Stomach smooth muscle (tissue), 2 donors: ENCODE measurements at regions not wholly inside any gene's neighbourhood (a gene's known extent, or its start where the extent isn't known, plus 50 kb on each side); places are given as distances from the start of the nearest gene placed in this dataset.
"Not testable (repeated sequence)": the region's sequence is repeated elsewhere in the genome, so short reads cannot be mapped to it uniquely, and the experiment has no call there.

ENCODE experiments used
- H3K27ac ChIP-seq: one replicate; pipeline ENCODE4 v1.7.0; 2013; ENCODE audit warnings: mild to moderate bottlenecking, low read length, inconsistent platforms
- H3K27me3 ChIP-seq, 2 donors: one replicate each; pipeline ENCODE4 v1.7.0; 2013; ENCODE audit warnings: low read length in 2 of 2; ENCODE audit not compliant: insufficient read depth in 2 of 2, control insufficient read depth in 1 of 2
- H3K36me3 ChIP-seq, 2 donors: one replicate each; pipeline ENCODE4 v1.7.0; 2013; ENCODE audit warnings: low read length in 2 of 2; ENCODE audit not compliant: control insufficient read depth in 2 of 2, insufficient read depth in 2 of 2
- H3K4me1 ChIP-seq: one replicate; pipeline ENCODE4 v1.7.0; 2013; ENCODE audit warnings: low read length; ENCODE audit not compliant: control insufficient read depth, insufficient read depth
- H3K4me3 ChIP-seq, 2 donors: one replicate each; pipeline ENCODE4 v1.7.0; 2013; ENCODE audit warnings: low read length in 2 of 2
- H3K9ac ChIP-seq, 2 donors: one replicate each; pipeline ENCODE4 v1.7.0; 2013; ENCODE audit warnings: low read length in 2 of 2, mild to moderate bottlenecking in 1 of 2
- H3K9me3 ChIP-seq, 2 donors: one replicate each; pipeline ENCODE4 v1.7.0; 2013; ENCODE audit warnings: low read length in 2 of 2; ENCODE audit not compliant: control insufficient read depth in 2 of 2
- donor health status: healthy.
- donor health status: Pancreatic carcinoma.

GRCh38 chr6:103101267-103101666 lies 1707.8 kb downstream of the GRIK2 start:
- no peak overlapping the region for H3K27ac ChIP-seq
- H3K4me3 ChIP-seq, result no peak overlapping the region
- no peak overlapping the region for H3K9ac ChIP-seq
- H3K36me3 ChIP-seq, result no peaks in the 10 kb centered on the region
- H3K27me3 ChIP-seq, result no peaks in the 10 kb centered on the region
- no peaks in the 10 kb centered on the region for H3K4me1 ChIP-seq
- H3K9me3 ChIP-seq, result no peaks in the 10 kb centered on the region

DNA sequence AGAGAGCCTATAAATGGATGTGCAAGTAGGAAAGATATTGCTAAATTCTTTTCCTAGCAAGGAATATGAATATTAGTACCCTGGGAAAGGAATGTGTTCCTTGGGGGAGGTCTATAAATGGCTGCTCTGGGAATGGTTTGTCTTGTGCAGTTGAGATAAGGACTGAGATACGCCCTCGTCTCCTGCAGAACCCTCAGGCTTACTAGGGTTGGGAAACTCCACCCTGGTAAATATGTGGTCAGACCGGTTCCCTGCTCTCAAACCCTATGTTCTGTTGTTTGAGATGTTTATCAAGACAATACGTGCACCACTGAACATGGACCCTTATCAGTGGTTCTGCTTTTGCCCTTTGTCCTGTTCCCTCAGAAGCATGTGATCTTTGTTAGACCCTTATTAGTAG lies 1698.9 kb downstream of the GRIK2 start:
- not testable (repeated sequence) for H3K9ac ChIP-seq, H3K4me3 ChIP-seq, H3K27ac ChIP-seq, H3K27me3 ChIP-seq, H3K9me3 ChIP-seq, H3K4me1 ChIP-seq, H3K36me3 ChIP-seq

DNA sequence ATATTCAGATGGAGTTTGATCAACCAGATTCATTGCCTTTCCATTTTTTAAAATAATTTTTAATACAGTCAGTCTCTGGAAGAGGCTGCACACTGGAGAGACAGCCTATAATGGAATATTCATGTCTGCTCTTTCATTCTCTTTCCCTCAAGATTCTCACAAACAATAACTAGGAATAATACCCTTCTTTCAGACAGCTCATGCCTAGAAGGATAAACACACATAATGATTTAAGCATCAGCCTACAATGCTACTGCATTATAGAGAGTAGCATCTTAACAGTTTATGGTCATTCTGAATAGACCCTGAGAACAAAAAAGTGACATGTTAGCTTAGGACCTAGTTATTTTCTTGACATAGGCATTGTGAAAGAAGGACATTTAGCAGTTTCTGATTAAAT lies 1692.3 kb downstream of the GRIK2 start:
- no peaks in the 10 kb centered on the region for H3K36me3 ChIP-seq
- no peaks in the 10 kb centered on the region for H3K9me3 ChIP-seq
- no peak overlapping the region for H3K4me3 ChIP-seq
- no peaks in the 10 kb centered on the region for H3K27me3 ChIP-seq
- H3K27ac ChIP-seq, result no peak overlapping the region
- H3K9ac ChIP-seq, result no peak overlapping the region
- H3K4me1 ChIP-seq, result no peaks in the 10 kb centered on the region

- H3K27ac ChIP-seq, result no peak overlapping the region
- no peaks in the 10 kb centered on the region for H3K9me3 ChIP-seq
- H3K27me3 ChIP-seq, result no peaks in the 10 kb centered on the region
- H3K4me3 ChIP-seq, result no peak overlapping the region
- no peaks in the 10 kb centered on the region for H3K36me3 ChIP-seq
- H3K4me1 ChIP-seq, result no peaks in the 10 kb centered on the region
- H3K9ac ChIP-seq, result no peak overlapping the region
Measured at GRCh38 chr6:103081876-103082630, 1688.5 kb downstream of the GRIK2 start.

GRCh38 chr6:103081126-103081525 lies 1687.6 kb downstream of the GRIK2 start:
- no peaks in the 10 kb centered on the region for H3K9me3 ChIP-seq
- no peaks in the 10 kb centered on the region for H3K36me3 ChIP-seq
- H3K4me3 ChIP-seq, result no peak overlapping the region
- H3K27ac ChIP-seq, result no peak overlapping the region
- H3K9ac ChIP-seq, result no peak overlapping the region
- H3K4me1 ChIP-seq, result no peaks in the 10 kb centered on the region
- H3K27me3 ChIP-seq, result no peaks in the 10 kb centered on the region

- Histone ChIP-seq H3K36me3 (no peaks in the 10 kb centered on the region), H3K27me3 (no peaks in the 10 kb centered on the region), H3K9ac (no peak overlapping the region), H3K4me3 (no peak overlapping the region), H3K27ac (no peak overlapping the region), H3K4me1 (no peaks in the 10 kb centered on the region), H3K9me3 (no peaks in the 10 kb centered on the region)
Measured at GRCh38 chr6:103080497-103080896, 1687.0 kb downstream of the GRIK2 start.

DNA sequence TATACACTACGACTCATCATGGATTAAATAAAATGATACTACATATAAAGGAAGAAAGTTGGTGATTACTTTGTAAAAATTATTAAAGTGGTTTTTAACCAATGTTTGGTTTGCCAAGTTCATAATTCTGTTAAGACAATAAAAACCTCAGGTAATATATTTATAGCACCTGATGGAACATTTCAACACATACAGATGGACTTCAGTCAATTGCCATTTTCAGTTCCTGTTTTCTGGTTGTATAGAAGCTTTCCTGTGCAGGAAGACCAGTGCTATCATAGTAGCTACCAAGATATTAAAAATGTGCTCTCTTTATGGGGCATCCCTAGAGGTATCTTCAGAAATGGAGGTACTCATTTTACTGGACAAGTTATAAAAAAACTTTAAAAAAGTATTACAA lies 1686.4 kb downstream of the GRIK2 start:
- Histone ChIP-seq H3K4me3 (no peak overlapping the region), H3K27me3 (no peaks in the 10 kb centered on the region), H3K27ac (no peak overlapping the region), H3K36me3 (no peaks in the 10 kb centered on the region), H3K4me1 (no peaks in the 10 kb centered on the region), H3K9me3 (no peaks in the 10 kb centered on the region), H3K9ac (no peak overlapping the region)

DNA sequence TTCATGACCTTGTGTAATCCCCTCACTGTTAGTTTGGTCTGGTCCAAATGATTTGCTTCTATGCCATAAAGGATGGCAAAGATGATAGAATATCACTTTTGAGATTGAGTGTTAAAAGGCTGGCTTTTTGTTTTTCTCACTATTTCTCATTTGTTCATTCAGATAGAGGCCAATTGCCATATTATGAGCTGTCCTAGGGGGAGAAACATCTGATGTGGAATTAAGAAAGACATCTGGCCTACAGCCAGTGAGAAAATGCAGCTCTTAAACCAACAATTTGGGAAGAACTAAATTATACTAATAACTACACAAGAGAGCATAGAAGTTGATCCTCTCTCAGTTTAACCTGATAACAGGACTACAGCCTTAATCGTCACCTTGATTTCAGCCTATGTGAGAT lies 1668.6 kb downstream of the GRIK2 start:
- no peak overlapping the region for H3K4me3 ChIP-seq
- H3K4me1 ChIP-seq, result no peaks in the 10 kb centered on the region
- H3K27ac ChIP-seq, result no peak overlapping the region
- H3K36me3 ChIP-seq, result no peaks in the 10 kb centered on the region
- H3K9ac ChIP-seq, result no peak overlapping the region
- H3K27me3 ChIP-seq, result no peaks in the 10 kb centered on the region
- H3K9me3 ChIP-seq, result peaks cover 0 to 2% of the 10 kb centered on the region in 2 donors

GRCh38 chr6:103047567-103047966 lies 1654.1 kb downstream of the GRIK2 start:
- H3K27me3 ChIP-seq, result no peaks in the 10 kb centered on the region
- no peak overlapping the region for H3K27ac ChIP-seq
- H3K4me1 ChIP-seq, result no peaks in the 10 kb centered on the region
- no peak overlapping the region for H3K9ac ChIP-seq
- no peak overlapping the region for H3K4me3 ChIP-seq
- no peaks in the 10 kb centered on the region for H3K36me3 ChIP-seq
- no peaks in the 10 kb centered on the region for H3K9me3 ChIP-seq

DNA sequence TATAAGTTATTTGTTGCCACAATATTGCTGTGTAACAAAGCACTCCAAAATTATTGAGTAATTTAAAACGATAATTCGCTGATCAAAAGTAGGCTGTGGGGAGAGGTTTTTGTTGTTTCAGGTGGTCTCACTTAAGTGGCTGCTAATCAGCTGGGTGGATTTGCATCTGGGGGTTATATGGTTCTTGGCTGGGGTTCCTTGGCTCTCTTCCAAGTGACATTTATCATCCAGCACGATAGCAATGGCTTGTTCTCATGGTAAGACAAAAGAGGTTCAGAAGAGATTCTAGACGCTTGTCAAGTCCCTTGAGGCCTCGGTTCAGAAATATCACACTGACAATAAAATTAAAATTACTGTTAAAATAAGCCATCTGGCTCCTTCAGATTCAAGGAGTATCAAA lies 1648.8 kb downstream of the GRIK2 start:
- Histone ChIP-seq H3K36me3 (no peaks in the 10 kb centered on the region), H3K9ac (no peak overlapping the region), H3K27ac (no peak overlapping the region), H3K4me3 (no peak overlapping the region), H3K27me3 (no peaks in the 10 kb centered on the region), H3K4me1 (no peaks in the 10 kb centered on the region), H3K9me3 (no peaks in the 10 kb centered on the region)

DNA sequence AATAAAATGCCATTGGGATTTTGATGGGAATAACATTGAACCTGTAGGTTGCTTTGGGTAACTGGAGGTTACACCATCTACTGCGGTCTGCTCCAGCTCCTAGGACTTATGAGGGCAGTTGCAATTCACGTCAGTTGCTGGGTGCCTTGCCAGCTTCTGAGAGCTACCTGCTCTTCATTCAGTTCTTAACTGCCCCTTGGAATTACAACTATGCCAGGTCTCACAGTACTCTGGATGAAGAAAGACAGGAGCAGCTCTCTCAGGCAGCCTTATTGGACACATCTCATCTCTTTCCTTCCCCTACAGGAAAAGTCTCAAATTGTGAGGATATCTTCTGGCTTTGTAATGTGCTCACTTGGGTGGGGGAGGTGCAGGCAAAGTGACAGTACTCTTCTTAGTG lies 1643.3 kb downstream of the GRIK2 start:
- no peaks in the 10 kb centered on the region for H3K4me1 ChIP-seq
- H3K36me3 ChIP-seq, result no peaks in the 10 kb centered on the region
- H3K9ac ChIP-seq, result no peak overlapping the region
- no peak overlapping the region for H3K27ac ChIP-seq
- H3K4me3 ChIP-seq, result no peak overlapping the region
- H3K27me3 ChIP-seq, result no peaks in the 10 kb centered on the region
- no peaks in the 10 kb centered on the region for H3K9me3 ChIP-seq
